ENCODE measurements at regions not wholly inside any gene's neighbourhood (a gene's known extent, or its start where the extent isn't known, plus 50 kb on each side); places are given as distances from the start of the nearest gene placed in this dataset.
A peak's percentile ranks its signal among the peaks of the same experiment; 100 is the strongest.

GRCh38 chr3:176737480-176738110 is 459.7 kb downstream of the TBL1XR1 start:
- Mint-ChIP-seq H3K27ac (no peak overlapping the region), H3K36me3 (no peaks in the 10 kb centered on the region), H3K9me3 (peaks cover 0 to 5% of the 10 kb centered on the region in 2 donors)
- ATAC-seq (no peak), DNase-seq (ENCODE audit: low spot score in 2 of 2) (no peak)

DNA sequence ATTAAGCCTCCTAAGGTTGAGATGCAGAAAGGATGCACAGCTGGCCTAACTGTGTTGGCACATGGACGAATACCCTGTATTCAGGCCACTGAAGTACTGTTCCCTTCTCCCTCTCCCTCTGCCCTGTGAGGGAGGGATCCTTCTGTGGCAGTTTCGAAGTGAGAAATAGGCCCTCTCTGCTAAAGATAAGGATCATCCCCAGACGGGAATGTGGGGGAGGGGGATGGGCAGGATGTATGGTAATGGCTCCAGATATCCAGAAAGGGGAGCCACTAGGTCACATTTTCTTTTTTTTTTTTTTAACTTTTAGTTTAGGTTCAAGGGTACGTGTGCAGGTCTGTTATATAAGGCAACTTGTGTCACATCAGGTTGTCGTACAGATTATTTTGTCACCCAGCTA is 463.1 kb downstream of the TBL1XR1 start:
- no peaks in the 10 kb centered on the region for H3K36me3 Mint-ChIP-seq
- ATAC-seq (no peak), DNase-seq (ENCODE audit: low spot score in 2 of 2) (no peak)
- H3K9me3 Mint-ChIP-seq: peaks cover 0 to 5% of the 10 kb centered on the region in 2 donors
- H3K27ac Mint-ChIP-seq: no peak overlapping the region

GRCh38 chr3:176724394-176724759 is 472.9 kb downstream of the TBL1XR1 start:
- H3K36me3 Mint-ChIP-seq: no peaks in the 10 kb centered on the region
- H3K9me3 Mint-ChIP-seq: peaks cover 7 to 8% of the 10 kb centered on the region in 2 donors
- no peak for DNase-seq (ENCODE audit: low spot score in 2 of 2)
- ATAC-seq: no peak
- no peak overlapping the region for H3K27ac Mint-ChIP-seq

DNA sequence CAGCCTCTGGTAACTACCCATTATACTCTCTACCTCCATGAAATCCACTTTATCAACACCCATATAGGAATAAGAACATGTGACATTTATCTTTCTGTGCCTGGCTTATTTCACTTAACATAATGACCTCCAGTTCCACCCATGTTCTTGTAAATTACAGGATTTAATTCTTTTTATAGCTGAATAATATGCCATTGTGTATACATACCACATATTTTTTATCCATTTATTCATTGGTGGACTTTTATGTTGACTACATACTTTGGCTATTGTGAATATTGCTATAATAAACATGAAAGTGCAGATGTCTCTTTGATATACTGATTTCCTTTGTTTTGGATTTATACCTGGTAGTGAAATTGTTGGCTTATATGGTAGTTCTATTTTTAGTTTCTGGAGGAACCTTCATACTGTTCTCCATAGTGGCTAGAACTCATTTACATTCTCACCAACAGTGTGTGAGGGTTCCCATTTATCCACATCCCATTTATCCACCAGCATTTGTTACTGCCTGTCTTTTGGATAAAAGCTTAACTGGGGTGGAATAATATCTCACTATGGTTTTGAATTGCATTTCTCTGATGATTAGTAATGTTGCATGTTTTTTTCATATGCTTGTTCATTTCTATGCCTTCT is 473.4 kb downstream of the TBL1XR1 start:
- Mint-ChIP-seq H3K36me3 (no peaks in the 10 kb centered on the region), H3K9me3 (peaks cover 7 to 8% of the 10 kb centered on the region in 2 donors), H3K27ac (no peak overlapping the region)
- no peak for ATAC-seq
- no peak for DNase-seq (ENCODE audit: low spot score in 2 of 2)

GRCh38 chr3:176714034-176714433 is 483.2 kb downstream of the TBL1XR1 start:
- Mint-ChIP-seq H3K36me3 (no peaks in the 10 kb centered on the region), H3K27ac (no peak overlapping the region), H3K9me3 (no peaks in the 10 kb centered on the region)
- ATAC-seq (no peak), DNase-seq (ENCODE audit: low spot score in 2 of 2) (no peak)

DNA sequence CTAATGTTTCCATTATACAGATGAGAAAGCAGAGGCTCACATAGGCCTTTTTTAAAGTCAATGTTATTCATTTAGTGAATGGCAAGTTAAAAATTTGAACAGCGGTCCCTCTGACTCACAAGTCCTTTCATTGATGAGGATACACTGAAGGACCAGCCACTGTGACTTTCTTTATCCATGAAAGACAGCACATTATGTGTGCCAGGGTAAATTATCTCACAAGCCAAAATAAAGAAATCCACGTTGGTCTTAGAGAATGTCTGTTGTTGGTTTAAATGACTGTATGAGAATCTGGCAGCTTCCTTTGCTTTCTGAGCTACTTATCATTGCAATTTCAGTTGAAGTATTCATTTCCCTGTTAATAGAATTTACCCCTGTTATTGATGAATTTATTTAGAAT is 485.1 kb downstream of the TBL1XR1 start:
- Mint-ChIP-seq H3K36me3 (no peaks in the 10 kb centered on the region), H3K9me3 (no peaks in the 10 kb centered on the region), H3K27ac (no peak overlapping the region)
- DNase-seq (ENCODE audit: low spot score in 2 of 2) (no peak), ATAC-seq (no peak)

DNA sequence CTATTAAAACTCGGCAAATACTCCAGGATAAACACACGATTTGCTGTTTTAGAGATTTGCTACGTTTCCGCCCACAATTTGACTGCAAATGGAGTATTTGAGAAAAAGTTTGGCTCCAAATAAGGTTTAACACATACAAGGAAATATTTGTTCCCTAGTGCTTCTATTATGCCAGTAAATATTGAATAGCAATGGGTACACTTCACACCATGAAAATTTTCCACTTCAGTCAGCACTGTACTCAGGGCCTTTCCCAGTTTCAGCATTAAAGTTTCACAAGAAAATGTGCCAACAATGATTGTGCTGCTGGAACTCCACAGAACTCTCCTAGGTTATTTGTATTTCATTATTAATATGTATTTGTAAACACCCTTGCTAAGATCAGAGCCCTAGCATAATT is 498.0 kb downstream of the TBL1XR1 start:
- Mint-ChIP-seq H3K9me3 (no peaks in the 10 kb centered on the region), H3K27ac (no peak overlapping the region)
- ATAC-seq: no peak

GRCh38 chr3:176697284-176697889 is 499.9 kb downstream of the TBL1XR1 start:
- H3K9me3 Mint-ChIP-seq: no peaks in the 10 kb centered on the region
- H3K27ac Mint-ChIP-seq: no peak overlapping the region
- ATAC-seq (no peak), DNase-seq (ENCODE audit: low spot score in 2 of 2) (no peak)
- no peaks in the 10 kb centered on the region for H3K36me3 Mint-ChIP-seq

More for the DNA sequence above, 498.0 kb downstream of the TBL1XR1 start:
- no peaks in the 10 kb centered on the region for H3K36me3 Mint-ChIP-seq
- DNase-seq (ENCODE audit: low spot score in 2 of 2): no peak

GRCh38 chr3:176696816-176697215 is 500.5 kb downstream of the TBL1XR1 start:
- DNase-seq (ENCODE audit: low spot score in 2 of 2) (no peak), ATAC-seq (no peak)
- Mint-ChIP-seq H3K27ac (no peak overlapping the region), H3K36me3 (no peaks in the 10 kb centered on the region), H3K9me3 (no peaks in the 10 kb centered on the region)

DNA sequence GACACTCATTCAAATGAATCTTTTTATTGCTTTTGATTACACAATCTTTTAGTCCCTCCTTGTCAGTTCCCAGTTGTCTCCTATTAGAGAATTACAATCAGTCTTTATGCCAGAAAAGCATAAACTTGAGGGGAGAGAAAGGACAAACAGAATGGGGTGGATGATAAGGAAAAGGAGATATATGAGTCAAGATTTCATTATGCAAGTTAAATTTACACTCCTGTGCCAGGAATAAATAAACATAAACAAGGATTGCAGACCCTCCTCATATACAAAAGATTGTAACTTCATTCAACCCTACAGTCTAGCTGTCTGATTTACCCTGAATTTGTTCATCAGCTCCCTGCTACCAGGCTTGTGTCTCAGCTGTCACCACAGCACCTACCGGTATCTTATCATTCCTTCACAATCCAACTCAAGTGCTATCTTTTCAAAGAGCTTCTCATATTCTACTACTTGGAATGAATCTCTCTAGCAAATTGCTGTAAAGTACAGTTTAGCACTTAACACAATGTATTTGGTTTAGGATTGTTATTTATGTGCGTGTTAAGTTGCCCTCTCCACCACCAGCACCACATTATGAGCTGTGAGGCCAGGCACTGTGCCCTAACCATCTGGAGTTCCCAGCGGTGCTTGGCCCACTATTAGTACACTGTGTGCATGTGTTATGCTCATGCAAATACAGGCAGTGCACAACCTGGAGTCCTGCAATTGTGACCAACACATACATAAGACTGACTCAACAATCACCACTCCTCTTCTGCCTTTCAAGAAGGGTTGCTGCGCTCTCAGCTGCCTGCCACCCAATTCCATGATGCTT is 504.1 kb downstream of the TBL1XR1 start:
- DNase-seq (ENCODE audit: low spot score in 2 of 2) (no peak), ATAC-seq (no peak)
- Mint-ChIP-seq H3K36me3 (no peaks in the 10 kb centered on the region), H3K9me3 (no peaks in the 10 kb centered on the region), H3K27ac (no peak overlapping the region)

GRCh38 chr3:176692199-176692965 is 504.9 kb downstream of the TBL1XR1 start:
- Mint-ChIP-seq H3K27ac (no peak overlapping the region), H3K9me3 (no peaks in the 10 kb centered on the region), H3K36me3 (no peaks in the 10 kb centered on the region)
- ATAC-seq: no peak
- DNase-seq (ENCODE audit: low spot score in 2 of 2): no peak

- no peak for DNase-seq (ENCODE audit: low spot score in 2 of 2)
- H3K36me3 Mint-ChIP-seq: no peaks in the 10 kb centered on the region
- no peak for ATAC-seq
- peaks cover 0 to under 1% of the 10 kb centered on the region in 2 donors for H3K9me3 Mint-ChIP-seq
- no peak overlapping the region for H3K27ac Mint-ChIP-seq
Measured at GRCh38 chr3:176690083-176690869, 507.0 kb downstream of the TBL1XR1 start.

- DNase-seq (ENCODE audit: low spot score in 2 of 2) (no peak), ATAC-seq (no peak)
- H3K36me3 Mint-ChIP-seq: peaks cover 0 to 5% of the 10 kb centered on the region in 2 donors
- peaks cover 8 to 11% of the 10 kb centered on the region in 2 donors for H3K9me3 Mint-ChIP-seq
- no peak overlapping the region for H3K27ac Mint-ChIP-seq
Measured at GRCh38 chr3:176687754-176688153, 509.5 kb downstream of the TBL1XR1 start.

DNA sequence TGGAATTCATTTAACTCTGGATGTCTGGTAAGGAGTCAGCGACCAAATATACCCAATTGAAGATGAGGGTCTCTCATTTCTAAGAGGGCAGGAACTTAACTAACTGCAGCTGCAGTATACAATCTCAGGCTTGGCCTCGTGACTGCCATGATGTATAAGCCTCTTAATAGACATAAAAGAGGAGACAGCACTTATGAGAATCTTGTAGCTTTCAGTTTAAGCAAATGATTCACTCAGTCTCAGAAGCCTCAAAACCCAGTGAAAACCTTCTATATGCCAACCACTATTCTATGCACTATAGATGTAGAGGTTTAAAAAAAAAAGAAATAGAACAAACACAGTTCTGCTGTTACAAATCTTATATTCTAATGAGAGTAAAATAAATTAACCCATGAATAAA is 513.9 kb downstream of the TBL1XR1 start:
- peaks cover 0 to 5% of the 10 kb centered on the region in 2 donors for H3K36me3 Mint-ChIP-seq
- no peak overlapping the region for H3K27ac Mint-ChIP-seq
- peaks cover 26% of the 10 kb centered on the region in 2 donors for H3K9me3 Mint-ChIP-seq
- DNase-seq (ENCODE audit: low spot score in 2 of 2) (no peak), ATAC-seq (peak in 1 of 2 donors; percentile 74)

GRCh38 chr3:176663837-176664831 is 533.1 kb downstream of the TBL1XR1 start:
- Mint-ChIP-seq H3K9me3 (no peaks in the 10 kb centered on the region), H3K36me3 (no peaks in the 10 kb centered on the region), H3K27ac (no peak overlapping the region)
- ATAC-seq (no peak), DNase-seq (ENCODE audit: low spot score in 2 of 2) (no peak)

Measured in activated naive CD4-positive, alpha-beta T cell treated with anti-CD3 and anti-CD28 coated beads, Interleukin-2, amount 50 U/mL, for 72 hours (primary cell).